ENCODE measurements at regions not wholly inside any gene's neighbourhood (a gene's known extent, or its start where the extent isn't known, plus 50 kb on each side); places are given as distances from the start of the nearest gene placed in this dataset.

DNA sequence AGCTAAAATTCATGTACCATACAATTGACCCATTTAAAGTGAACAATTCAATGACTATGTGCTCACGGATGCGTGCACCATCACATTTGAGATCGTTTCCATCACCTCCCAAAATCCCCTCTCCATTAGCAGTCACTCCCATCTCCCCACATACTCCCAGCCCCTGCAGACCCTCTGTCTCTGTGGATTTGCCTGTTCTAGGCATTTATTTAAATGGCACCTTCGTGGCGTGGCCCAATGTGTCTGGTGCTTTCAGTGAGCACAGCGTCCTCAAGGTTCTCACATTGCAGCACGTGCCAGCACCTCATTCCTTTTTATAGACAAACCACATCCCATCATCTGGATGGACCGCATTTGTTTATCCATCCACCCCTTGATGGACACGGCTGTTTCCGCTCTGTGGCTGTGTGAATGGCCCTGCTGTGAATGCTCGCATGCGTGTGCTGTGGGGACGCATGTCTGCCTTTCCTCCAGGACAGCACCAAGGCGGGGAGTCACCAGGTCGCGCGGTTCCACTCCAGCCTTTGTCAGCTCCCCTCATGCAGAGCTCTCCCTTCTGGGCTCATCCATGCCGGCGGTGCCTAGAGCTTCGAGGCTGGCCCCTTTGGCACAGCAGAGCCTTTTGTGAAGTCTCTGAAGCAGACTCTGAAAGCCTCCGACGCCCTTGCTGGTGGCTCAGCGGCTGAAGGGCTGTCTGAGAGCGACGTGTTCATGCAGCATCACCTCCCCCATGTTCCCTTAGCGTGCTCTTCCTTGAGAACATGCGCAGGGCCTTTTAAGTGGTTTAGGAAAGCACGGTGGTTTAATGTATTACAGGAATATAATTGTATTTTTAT lies 184.4 kb downstream of the KIF26A start:
- no peak for DNase-seq

DNA sequence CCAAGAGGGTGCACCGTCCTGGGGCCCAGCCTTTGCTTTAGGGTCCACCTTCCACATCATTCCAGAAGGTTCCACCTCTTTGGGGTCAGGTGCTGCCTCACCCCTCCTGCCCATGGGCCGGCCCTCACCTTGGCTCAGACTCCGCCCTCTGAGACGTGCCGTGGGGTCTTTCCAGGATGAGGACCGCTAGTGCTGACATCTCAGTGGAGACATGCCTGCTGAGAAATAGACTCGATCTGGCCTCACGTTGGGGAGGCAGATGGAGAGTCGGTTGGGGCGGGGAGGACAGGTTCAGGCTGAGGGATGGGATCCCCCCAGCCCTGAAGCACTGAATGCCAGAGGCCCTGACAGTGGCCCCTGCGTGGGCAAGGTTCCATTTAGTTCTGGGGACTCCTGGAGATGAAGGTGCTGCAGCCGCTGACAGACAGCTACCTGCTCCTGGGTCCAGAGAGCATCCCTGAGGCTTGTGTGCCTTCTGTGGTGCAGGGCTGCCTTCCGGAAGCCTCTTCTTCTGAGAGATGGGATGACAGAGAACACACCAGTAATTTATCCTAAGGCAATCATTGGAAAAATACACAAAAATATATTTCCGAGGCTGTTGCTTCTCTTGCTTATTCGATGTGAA lies 185.3 kb downstream of the KIF26A start:
- DNase-seq, result no peak

- DNase-seq, result no peak
Observed at GRCh38 chr14:104326848-104327247, 188.5 kb downstream of the KIF26A start.

DNA sequence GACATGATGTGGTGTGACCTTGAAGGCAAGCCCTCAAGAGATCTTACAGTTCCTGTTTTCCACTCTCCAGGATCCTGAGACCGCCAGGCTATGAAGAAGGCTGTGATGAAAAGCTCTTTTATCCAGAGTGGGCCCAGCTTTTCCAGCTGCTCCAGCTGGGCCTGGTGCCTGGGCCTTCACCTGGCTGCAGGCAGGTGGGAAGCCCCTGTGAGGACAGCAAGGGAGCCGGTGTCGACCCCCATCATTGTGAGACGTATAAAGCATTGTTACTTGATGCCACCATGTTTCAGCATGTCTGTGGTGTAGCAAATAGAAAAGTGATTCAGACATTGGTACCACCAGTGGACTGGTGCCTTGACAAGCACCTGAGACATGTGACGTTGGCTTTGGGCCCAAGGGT lies 190.2 kb downstream of the KIF26A start:
- DNase-seq, result no peak

DNA sequence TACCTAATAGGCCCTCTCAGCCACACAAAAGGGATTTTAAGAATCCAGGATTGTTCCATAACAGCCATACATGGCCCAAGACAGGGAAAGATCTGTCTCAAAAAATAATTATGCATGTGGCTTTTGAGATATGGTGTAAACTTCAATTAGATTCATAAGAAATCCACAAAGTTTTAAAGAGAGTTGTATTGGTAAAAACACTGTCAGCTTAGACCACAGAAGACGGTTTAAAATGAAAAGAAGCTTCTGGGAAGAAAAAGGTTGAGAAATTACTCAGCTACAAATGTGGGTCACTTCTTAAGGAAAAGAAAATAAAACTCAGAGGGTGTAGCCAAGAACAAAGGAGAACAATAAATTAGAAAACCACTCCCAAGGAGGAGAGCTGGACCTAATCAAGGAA lies 191.4 kb downstream of the KIF26A start:
- no peak for DNase-seq

DNA sequence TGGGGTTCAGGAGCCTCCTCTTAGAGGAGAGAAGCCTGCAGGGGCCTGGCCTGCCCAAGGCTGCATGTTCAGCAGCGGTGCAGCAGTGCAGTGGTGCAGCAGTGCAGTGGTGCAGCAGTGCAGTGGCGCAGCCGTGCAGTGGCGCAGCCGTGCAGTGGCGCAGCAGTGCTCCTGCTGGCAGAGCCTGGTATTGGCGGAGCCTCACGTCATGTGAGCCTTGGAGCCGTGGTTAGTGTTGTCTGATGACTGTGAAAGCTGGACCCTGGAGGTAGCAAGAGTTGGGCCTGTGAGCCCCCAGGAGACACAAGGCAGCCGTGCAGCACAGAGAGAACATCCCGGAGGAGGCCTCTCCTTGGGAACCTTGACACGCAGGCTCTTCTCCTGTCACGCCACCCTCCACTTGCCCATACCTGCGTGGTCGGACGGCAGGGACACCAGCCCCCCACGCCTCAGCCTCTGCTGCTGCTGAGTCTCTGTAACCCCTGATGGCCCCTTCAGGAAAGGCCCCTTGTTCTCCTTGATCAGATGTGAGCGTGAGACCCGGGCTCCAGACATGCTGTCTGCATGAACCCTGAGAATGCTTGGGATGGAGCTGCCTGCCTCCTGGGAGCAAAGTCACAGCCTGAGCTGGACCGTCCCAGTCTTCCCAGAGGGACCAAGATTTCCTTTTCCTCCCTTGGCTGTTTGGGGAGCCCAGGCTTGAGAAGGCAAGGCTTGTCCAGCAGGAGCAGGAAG lies 193.7 kb downstream of the KIF26A start:
- DNase-seq, result no peak

GRCh38 chr14:104332634-104333270 lies 194.4 kb downstream of the KIF26A start:
- DNase-seq, result no peak

- no peak for DNase-seq
Observed at GRCh38 chr14:104333646-104334423, 195.4 kb downstream of the KIF26A start.

DNA sequence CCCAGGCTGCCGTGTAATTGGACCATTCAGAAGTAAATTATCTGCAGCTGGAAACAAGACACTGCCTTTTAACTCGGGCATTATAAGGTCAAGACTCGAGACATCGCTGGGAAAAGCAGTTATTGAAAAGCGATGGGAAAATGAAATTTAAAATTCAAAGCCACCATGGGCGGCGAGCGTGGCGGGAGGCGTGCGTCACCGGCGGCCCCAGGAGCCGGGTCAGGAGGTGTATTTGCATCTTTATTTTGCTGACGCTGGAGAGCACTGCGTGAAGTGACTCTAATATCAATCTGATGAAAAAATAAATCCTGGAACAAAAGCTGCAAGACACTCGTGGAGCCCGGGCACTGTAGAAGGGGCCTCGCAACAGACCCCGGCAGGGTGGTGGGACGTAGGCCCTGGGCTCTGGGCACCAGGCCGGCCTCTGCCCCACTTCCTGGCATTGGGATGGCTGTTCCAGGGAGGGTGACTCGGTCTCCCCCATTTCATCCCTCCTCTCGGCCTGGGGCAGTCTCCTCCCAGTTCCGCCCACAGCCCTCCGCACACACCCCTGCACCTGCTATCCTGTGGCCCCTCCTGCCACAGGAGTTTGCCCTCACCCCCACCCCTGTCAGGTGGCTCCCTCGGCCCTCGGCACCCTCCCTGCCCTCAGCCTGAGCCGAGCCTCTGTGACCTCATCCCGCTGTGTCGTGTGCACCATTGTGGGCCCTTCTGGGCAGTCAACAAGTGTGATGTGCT lies 196.2 kb downstream of the KIF26A start:
- no peak for DNase-seq

- no peak for DNase-seq
Observed at GRCh38 chr14:104335176-104335575, 196.8 kb downstream of the KIF26A start.

GRCh38 chr14:104335611-104336010 lies 197.2 kb downstream of the KIF26A start:
- DNase-seq, result no peak

DNA sequence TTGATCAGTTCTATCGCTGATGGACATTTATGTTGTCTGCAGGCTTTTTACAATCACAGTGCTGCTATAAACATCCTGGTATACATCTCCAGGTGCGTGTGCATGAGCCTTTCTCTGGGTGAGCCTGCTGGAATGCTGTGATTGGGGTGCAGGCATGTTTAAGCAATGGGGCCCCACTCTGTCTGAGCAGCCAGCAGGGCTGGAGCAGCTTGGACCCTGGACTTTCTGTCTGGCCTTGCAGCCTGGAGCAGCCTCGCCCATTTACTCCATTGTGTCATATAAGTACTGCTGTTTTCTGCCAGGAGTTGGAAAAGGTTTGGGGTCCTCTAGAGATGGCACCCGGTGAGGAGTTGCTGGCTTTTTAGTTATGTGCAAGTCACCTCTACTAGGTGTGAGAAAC lies 199.0 kb downstream of the KIF26A start:
- no peak for DNase-seq

GRCh38 chr14:104339361-104339760 lies 201.0 kb downstream of the KIF26A start:
- DNase-seq, result no peak

- DNase-seq, result no peak
Observed at GRCh38 chr14:104339829-104340228, 201.4 kb downstream of the KIF26A start.

GRCh38 chr14:104341532-104342434 lies 203.4 kb downstream of the KIF26A start:
- DNase-seq, result peak; percentile 62

DNA sequence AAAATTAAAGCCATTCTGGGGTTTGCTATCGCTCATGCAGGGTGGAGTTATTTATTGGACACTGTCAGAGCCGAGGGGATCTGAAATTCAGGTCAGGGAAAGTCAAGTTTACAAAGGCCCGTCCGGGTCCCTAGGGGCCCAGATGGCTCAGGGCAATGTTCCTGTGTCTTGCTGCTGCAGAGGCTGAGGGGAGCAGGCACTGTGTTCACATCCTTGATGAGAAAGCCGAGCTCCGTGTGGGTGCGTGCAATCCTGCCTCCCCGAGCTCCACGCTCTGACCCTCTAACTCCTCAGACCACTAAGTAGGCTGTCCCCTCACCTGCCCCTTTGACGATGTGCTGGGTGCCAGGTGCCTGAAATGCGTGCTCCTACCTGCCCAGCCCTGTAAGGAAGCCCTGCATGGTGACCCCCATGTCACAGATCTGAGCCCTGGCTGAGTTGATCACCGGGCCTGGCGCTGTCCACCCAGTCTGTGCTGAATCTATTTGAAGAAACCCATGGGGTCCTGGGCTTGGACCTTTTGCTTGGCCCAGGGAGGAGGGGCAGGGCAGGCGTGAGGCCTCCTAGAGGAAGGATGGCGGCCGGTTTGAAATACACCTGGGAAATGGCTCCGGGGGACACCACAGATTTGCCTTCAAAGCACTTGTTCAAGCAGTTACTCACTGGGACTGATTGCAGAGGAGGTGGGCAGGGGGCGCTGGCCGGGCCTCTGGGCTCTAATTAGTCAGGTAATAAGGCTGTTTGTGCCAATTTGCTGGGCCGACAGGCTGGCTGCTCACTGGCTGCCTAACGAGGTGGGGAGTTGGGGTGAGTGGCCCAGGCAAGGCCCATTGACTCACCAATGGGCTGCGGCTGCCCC lies 204.3 kb downstream of the KIF26A start:
- no peak for DNase-seq

GRCh38 chr14:104343294-104343625 lies 204.9 kb downstream of the KIF26A start:
- DNase-seq, result no peak

DNA sequence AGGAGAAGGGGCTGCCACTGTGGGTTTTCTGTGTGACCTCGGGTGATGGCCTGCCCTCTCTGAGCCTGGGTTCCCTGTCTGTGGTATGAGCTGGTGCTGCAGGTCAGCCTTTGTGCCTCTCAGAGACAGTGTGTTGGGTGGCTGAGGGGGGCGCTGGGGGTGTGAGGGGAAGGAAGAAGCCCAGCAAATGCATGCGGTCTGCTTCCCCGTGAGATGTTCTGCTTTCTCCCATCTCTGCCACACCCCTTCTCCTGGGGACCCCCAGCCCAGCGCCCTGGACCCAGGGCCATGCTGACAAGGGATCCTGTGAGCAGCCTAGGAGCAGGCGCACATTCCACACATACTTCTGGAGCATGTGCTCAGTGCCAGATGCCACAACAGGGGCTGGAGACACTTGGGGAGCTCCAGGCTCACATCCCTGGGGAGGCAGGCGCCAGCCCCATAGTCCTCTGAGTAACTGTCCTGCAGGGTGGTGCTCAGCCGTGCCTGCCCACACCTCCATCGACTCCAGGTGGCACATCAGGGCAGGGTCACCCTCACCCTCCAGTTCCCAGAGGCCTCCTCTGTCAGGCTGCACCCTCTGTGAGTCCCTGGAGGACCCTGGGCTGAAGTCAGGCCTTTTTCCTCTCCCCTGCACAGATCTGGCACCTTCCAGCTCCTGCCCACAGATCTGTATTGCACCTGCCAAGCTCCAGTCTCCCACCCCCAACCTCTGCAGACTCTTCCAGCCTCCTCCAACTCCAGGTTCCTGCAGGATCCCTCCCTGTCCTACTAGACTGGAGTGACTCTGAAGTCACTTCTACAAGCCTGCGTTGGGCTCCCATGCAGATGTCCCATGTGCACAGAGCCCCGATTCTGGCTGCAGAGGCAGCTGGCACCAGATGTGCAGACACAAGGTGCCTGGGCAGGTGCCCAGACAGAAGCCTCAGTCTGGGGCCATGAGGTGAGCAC lies 205.6 kb downstream of the KIF26A start:
- DNase-seq, result peak; percentile 18
